ENCODE measurements at regions not wholly inside any gene's neighbourhood (a gene's known extent, or its start where the extent isn't known, plus 50 kb on each side); places are given as distances from the start of the nearest gene placed in this dataset.

GRCh38 chr2:199679883-199680282 lies 171.1 kb downstream of the FTCDNL1 start:
- 74 to 84% (median 82%) methylated on average over 1 of the region's 1 CpG for WGBS, 5 donors
- intact Hi-C loops (cut with DNase I; ENCODE audit: low total_unique reads) = no loop called here

GRCh38 chr2:199677881-199678280 lies 173.1 kb downstream of the FTCDNL1 start:
- no peaks in the 10 kb centered on the region for H3K9me3 ChIP-seq
- no peaks in the 10 kb centered on the region for H3K27me3 ChIP-seq
- no peaks in the 10 kb centered on the region for H3K36me3 ChIP-seq
- TF ChIP-seq POLR2AphosphoS5 (IDR thresholded peaks at IDR 0.05) (no peak), EP300 (IDR thresholded peaks at IDR 0.05) (no peak), POLR2A (IDR thresholded peaks at IDR 0.05) (no peak), CTCF (IDR thresholded peaks at IDR 0.05) (no peak)
- no peak for DNase-seq
- no peak overlapping the region for H3K27ac ChIP-seq
- H3K4me3 ChIP-seq = no peak overlapping the region
- WGBS, 5 donors = 50 to 83% (median 62%) methylated on average over 4 of the region's 4 CpGs
- no peaks in the 10 kb centered on the region for H3K4me1 ChIP-seq
- intact Hi-C loops (cut with DNase I; ENCODE audit: low total_unique reads) = no loop called here

More at GRCh38 chr2:199679883-199680282, 171.1 kb downstream of the FTCDNL1 start:
- Histone ChIP-seq H3K4me1 (no peaks in the 10 kb centered on the region), H3K9me3 (no peaks in the 10 kb centered on the region), H3K4me3 (no peak overlapping the region), H3K27ac (no peak overlapping the region), H3K36me3 (no peaks in the 10 kb centered on the region), H3K27me3 (no peaks in the 10 kb centered on the region)
- no peak for DNase-seq
- TF ChIP-seq CTCF (IDR thresholded peaks at IDR 0.05) = no peak
- TF ChIP-seq EP300 (IDR thresholded peaks at IDR 0.05) = no peak
- no peak for TF ChIP-seq POLR2AphosphoS5 (IDR thresholded peaks at IDR 0.05)
- no peak for TF ChIP-seq POLR2A (IDR thresholded peaks at IDR 0.05)

GRCh38 chr2:199668645-199669044 lies 182.3 kb downstream of the FTCDNL1 start:
- WGBS, 5 donors = 57 to 60% (median 58%) methylated on average over 3 of the region's 3 CpGs
- Histone ChIP-seq H3K4me3 (no peak overlapping the region), H3K9me3 (no peaks in the 10 kb centered on the region), H3K27me3 (no peaks in the 10 kb centered on the region), H3K36me3 (no peaks in the 10 kb centered on the region), H3K27ac (no peak overlapping the region), H3K4me1 (no peaks in the 10 kb centered on the region)
- TF ChIP-seq CTCF (IDR thresholded peaks at IDR 0.05) = no peak
- no peak for TF ChIP-seq POLR2A (IDR thresholded peaks at IDR 0.05)
- no peak for TF ChIP-seq POLR2AphosphoS5 (IDR thresholded peaks at IDR 0.05)
- no peak for TF ChIP-seq EP300 (IDR thresholded peaks at IDR 0.05)
- intact Hi-C loops (cut with DNase I; ENCODE audit: low total_unique reads) = no loop called here
- DNase-seq = peak in 1 of 2 donors; percentile 52

- Histone ChIP-seq H3K27me3 (peaks cover 0 to 14% (median 8%) of the 10 kb centered on the region in 3 donors), H3K4me3 (no peak overlapping the region), H3K36me3 (no peaks in the 10 kb centered on the region), H3K4me1 (peaks cover 0 to 4% (median 0%) of the 10 kb centered on the region in 4 donors), H3K9me3 (no peaks in the 10 kb centered on the region), H3K27ac (no peak overlapping the region)
- no peak for DNase-seq
- 42 to 58% (median 51%) methylated on average over 6 of the region's 6 CpGs for WGBS, 5 donors
- intact Hi-C loops (cut with DNase I; ENCODE audit: low total_unique reads) = no loop called here
- TF ChIP-seq CTCF (IDR thresholded peaks at IDR 0.05) = no peak
- TF ChIP-seq POLR2AphosphoS5 (IDR thresholded peaks at IDR 0.05) = no peak
- no peak for TF ChIP-seq EP300 (IDR thresholded peaks at IDR 0.05)
- TF ChIP-seq POLR2A (IDR thresholded peaks at IDR 0.05) = no peak
Observed at GRCh38 chr2:199663157-199663556, 187.8 kb downstream of the FTCDNL1 start.

Data from stomach (tissue), 8 donors.